ENCODE measurements at regions not wholly inside any gene's neighbourhood (a gene's known extent, or its start where the extent isn't known, plus 50 kb on each side); places are given as distances from the start of the nearest gene placed in this dataset.

GRCh38 chr10:109187677-109188076, 735.6 kb downstream of the XPNPEP1 start:
- ChIA-PET CTCF (ENCODE audit: partially characterized antibody) (interaction anchor here (0.8 to 0.9 kb wide), 2 partner anchors 9 to 109 kb away, joined by 3 read pairs; no protein-coding TSS in a partner anchor), POLR2A (ENCODE audit: partially characterized antibody) (no interaction called here)
- Histone ChIP-seq H3K14ac (ENCODE audit: insufficient read length) (no peak overlapping the region), H2AK5ac (ENCODE audit: low read depth, low read length) (no peak overlapping the region), H2BK120ac (replicated peaks; ENCODE audit: low read depth, low read length) (no peak overlapping the region), H3K23ac (ENCODE audit: insufficient read length) (no peak overlapping the region), H3K4me2 (ENCODE audit: insufficient read depth in 1 of 2, low read depth in 2 of 2, low read length in 2 of 2) (no peak overlapping the region), H4K8ac (ENCODE audit: extremely low read depth, insufficient read depth, low read length) (no peak overlapping the region), H3K56ac (replicated peaks; ENCODE audit: insufficient read length, low read depth, low read length) (no peak overlapping the region), H3K4me3 (ENCODE audit: extremely low read depth in 1 of 4, insufficient read depth in 2 of 4, low read depth in 3 of 4, low read length in 4 of 4) (no peak overlapping the region), H2BK5ac (ENCODE audit: low read depth, low read length) (no peak overlapping the region), H3K9ac (replicated peaks in 1 of 4; ENCODE audit: extremely low read depth in 1 of 4, low read depth in 3 of 4, low read length in 3 of 4) (no peak overlapping the region), H3K18ac (ENCODE audit: extremely low read depth, low read length) (no peak overlapping the region), H4K91ac (replicated peaks; ENCODE audit: insufficient read length, low read length) (no peak overlapping the region), H4K5ac (ENCODE audit: insufficient read length, low read depth, low read length) (no peak overlapping the region), H3K79me2 (ENCODE audit: control insufficient read depth in 1 of 2, insufficient read depth in 2 of 2, low read length in 2 of 2) (no peaks in the 10 kb centered on the region), H3K9me3 (ENCODE audit: insufficient read depth in 2 of 2, low read depth in 1 of 2, low read length in 1 of 2) (peaks cover 5 to 14% of the 10 kb centered on the region in 2 experiments; a peak in 1 of 4 replicates), H3K27me3 (replicated peaks in 1 of 4; ENCODE audit: control insufficient read depth in 3 of 4, extremely low read depth in 1 of 4, insufficient read depth in 3 of 4, low read length in 3 of 4) (no peaks in the 10 kb centered on the region), H4K20me1 (replicated peaks in 1 of 2; ENCODE audit: control insufficient read depth in 1 of 2, insufficient read depth in 2 of 2, low read length in 2 of 2) (no peaks in the 10 kb centered on the region), H3K4me1 (replicated peaks in 1 of 4; ENCODE audit: control insufficient read depth in 3 of 4, insufficient read depth in 4 of 4, low read length in 3 of 4) (no peaks in the 10 kb centered on the region), H3K27ac (ENCODE audit: low read depth, low read length) (no peak overlapping the region), H3K36me3 (ENCODE audit: control insufficient read depth in 2 of 4, insufficient read depth in 4 of 4, low read length in 3 of 4) (no peaks in the 10 kb centered on the region), H2BK12ac (ENCODE audit: low read depth, low read length) (no peak overlapping the region), H2BK15ac (ENCODE audit: low read length) (no peak overlapping the region), H3K4ac (replicated peaks; ENCODE audit: insufficient read length, low read depth, low read length) (no peak overlapping the region), H3K79me1 (ENCODE audit: low read depth, low read length) (no peaks in the 10 kb centered on the region), H2AFZ (ENCODE audit: low read length) (no peak overlapping the region), H2BK20ac (ENCODE audit: low read length) (no peak overlapping the region), H3K23me2 (ENCODE audit: low read depth, low read length) (no peaks in the 10 kb centered on the region)
- 43% methylated on average over 2 of the region's 2 CpGs; no CpG with 5 or more reads in 1 of the 2 experiments for WGBS, 2 experiments (ENCODE audit: extremely low coverage in 1 of 2, insufficient coverage in 1 of 2, insufficient read length in 1 of 2, insufficient replicate concordance in 2 of 2, low coverage in 1 of 2, low lambda C conversion rate in 2 of 2, missing lambda C conversion rate in 1 of 2)
- TF ChIP-seq MAFK (IDR thresholded peaks at IDR 0.05; ENCODE audit: low read depth, low read length) (no peak), NANOG (IDR thresholded peaks at IDR 0.05; ENCODE audit: insufficient read depth, low read depth, low read length, poor library complexity, severe bottlenecking) (no peak), ZNF274 (IDR thresholded peaks at IDR 0.05; ENCODE audit: borderline replicate concordance, extremely low read depth, low read length) (no peak), POLR2AphosphoS5 (IDR thresholded peaks at IDR 0.05; ENCODE audit: low read depth, low read length) (no peak), E2F6 (IDR thresholded peaks at IDR 0.05) (no peak), SP2 (IDR thresholded peaks at IDR 0.05; ENCODE audit: low read length) (no peak), SIX5 (IDR thresholded peaks at IDR 0.05; ENCODE audit: low read depth, low read length) (no peak), SRF (IDR thresholded peaks at IDR 0.05; ENCODE audit: low read depth, low read length) (no peak), YY1 (IDR thresholded peaks at IDR 0.05; ENCODE audit: low read depth, low read length) (no peak), KDM1A (IDR thresholded peaks at IDR 0.05; ENCODE audit: borderline replicate concordance, low read length) (no peak), BACH1 (IDR thresholded peaks at IDR 0.05; ENCODE audit: low read length) (no peak), GABPA (IDR thresholded peaks at IDR 0.05; ENCODE audit: borderline replicate concordance, insufficient read depth, low read length) (no peak), POU5F1 (IDR thresholded peaks at IDR 0.05; ENCODE audit: low read depth, low read length) (no peak), EZH2 (IDR thresholded peaks at IDR 0.05; ENCODE audit: low read depth, low read length, severe bottlenecking) (no peak), CTBP2 (IDR thresholded peaks at IDR 0.05; ENCODE audit: borderline replicate concordance, insufficient read depth, insufficient read length, low read length) (no peak)
- no peak for FAIRE-seq
- no peak for DNase-seq (ENCODE audit: low read depth in 1 of 2, low spot score in 2 of 2)
